ENCODE measurements at regions not wholly inside any gene's neighbourhood (a gene's known extent, or its start where the extent isn't known, plus 50 kb on each side); places are given as distances from the start of the nearest gene placed in this dataset.
"Not testable (repeated sequence)": the region's sequence is repeated elsewhere in the genome, so short reads cannot be mapped to it uniquely, and the experiment has no call there.

- H3K27ac Mint-ChIP-seq = no peak overlapping the region
- DNase-seq = no peak
- H3K4me3 Mint-ChIP-seq = no peak overlapping the region
- peaks cover 3% of the 10 kb centered on the region for H3K27me3 Mint-ChIP-seq
- H3K9me3 Mint-ChIP-seq = no peaks in the 10 kb centered on the region
- ATAC-seq = no peak
- H3K4me1 Mint-ChIP-seq (ENCODE audit: low read depth) = no peaks in the 10 kb centered on the region
- intact Hi-C loops (cut with micrococcal nuclease) = no loop called here
- ChIA-PET CTCF (no interaction called here), POLR2A (no interaction called here)
- H3K36me3 Mint-ChIP-seq (ENCODE audit: low read depth) = no peaks in the 10 kb centered on the region
- TF ChIP-seq CTCF (IDR thresholded peaks at IDR 0.05) = no peak
Measured at GRCh38 chr2:242057379-242058040, 188.0 kb downstream of the RTP5 start.

GRCh38 chr2:242058116-242058680 is 188.7 kb downstream of the RTP5 start:
- Mint-ChIP-seq H3K27me3 (peaks cover 3% of the 10 kb centered on the region), H3K4me1 (ENCODE audit: low read depth) (no peaks in the 10 kb centered on the region), H3K4me3 (no peak overlapping the region), H3K36me3 (ENCODE audit: low read depth) (no peaks in the 10 kb centered on the region), H3K27ac (no peak overlapping the region), H3K9me3 (no peaks in the 10 kb centered on the region)
- CTCF ChIA-PET = no interaction called here
- intact Hi-C loops (cut with micrococcal nuclease) = no loop called here
- ATAC-seq (no peak), DNase-seq (no peak)
- POLR2A ChIA-PET = no interaction called here
- TF ChIP-seq CTCF (IDR thresholded peaks at IDR 0.05) = no peak

- TF ChIP-seq CTCF (IDR thresholded peaks at IDR 0.05) = no peak
- no peaks in the 10 kb centered on the region for H3K36me3 Mint-ChIP-seq (ENCODE audit: low read depth)
- CTCF ChIA-PET = no interaction called here
Measured at GRCh38 chr2:242059566-242059965, 190.0 kb downstream of the RTP5 start.

GRCh38 chr2:242060212-242060835 is 190.8 kb downstream of the RTP5 start:
- H3K36me3 Mint-ChIP-seq (ENCODE audit: low read depth) = no peaks in the 10 kb centered on the region
- intact Hi-C loops (cut with micrococcal nuclease) = no loop called here
- TF ChIP-seq CTCF (IDR thresholded peaks at IDR 0.05) = no peak
- no peak overlapping the region for H3K4me3 Mint-ChIP-seq
- ChIA-PET POLR2A (no interaction called here), CTCF (no interaction called here)
- peaks cover 3% of the 10 kb centered on the region for H3K27me3 Mint-ChIP-seq
- no peak for ATAC-seq
- DNase-seq = no peak
- no peaks in the 10 kb centered on the region for H3K9me3 Mint-ChIP-seq
- no peak overlapping the region for H3K27ac Mint-ChIP-seq
- no peaks in the 10 kb centered on the region for H3K4me1 Mint-ChIP-seq (ENCODE audit: low read depth)

More at GRCh38 chr2:242059566-242059965, 190.0 kb downstream of the RTP5 start:
- POLR2A ChIA-PET = no interaction called here
- Mint-ChIP-seq H3K9me3 (no peaks in the 10 kb centered on the region), H3K4me1 (ENCODE audit: low read depth) (no peaks in the 10 kb centered on the region), H3K4me3 (no peak overlapping the region), H3K27me3 (peaks cover 3% of the 10 kb centered on the region), H3K27ac (no peak overlapping the region)
- ATAC-seq (no peak), DNase-seq (no peak)
- intact Hi-C loops (cut with micrococcal nuclease) = no loop called here

GRCh38 chr2:242061930-242062329 is 192.4 kb downstream of the RTP5 start:
- H3K4me1 Mint-ChIP-seq (ENCODE audit: low read depth); POLR2A ChIA-PET; H3K36me3 Mint-ChIP-seq (ENCODE audit: low read depth); CTCF ChIA-PET; H3K4me3 Mint-ChIP-seq; intact Hi-C loops (cut with micrococcal nuclease); H3K9me3 Mint-ChIP-seq; ATAC-seq; H3K27ac Mint-ChIP-seq; DNase-seq; H3K27me3 Mint-ChIP-seq: not testable (repeated sequence)

Measured in activated CD8-positive, alpha-beta T cell treated with anti-CD3 and anti-CD28 coated beads for 36 hours (primary cell).